GM19455 (cell line): ENCODE measurements at regions not wholly inside any gene's neighbourhood (a gene's known extent, or its start where the extent isn't known, plus 50 kb on each side); places are given as distances from the start of the nearest gene placed in this dataset.

ENCODE experiments used
- ATAC-seq: cut with Tn5 transposase; IDR thresholded peaks from one replicate; pipeline ENCODE4 v1.9.1; 2021; ENCODE audit not compliant: unreplicated experiment

- no peak for ATAC-seq
Measured at GRCh38 chr20:56867128-56867527, 238.0 kb downstream of the TFAP2C start.

GRCh38 chr20:56868746-56869145, 239.6 kb downstream of the TFAP2C start:
- no peak for ATAC-seq

- ATAC-seq: no peak
Measured at GRCh38 chr20:56870271-56870670, 241.2 kb downstream of the TFAP2C start.

- ATAC-seq: no peak
Measured at GRCh38 chr20:56871691-56872090, 242.6 kb downstream of the TFAP2C start.

- no peak for ATAC-seq
Measured at GRCh38 chr20:56872620-56873458, 243.7 kb downstream of the TFAP2C start.

- no peak for ATAC-seq
Measured at GRCh38 chr20:56873836-56874235, 244.7 kb downstream of the TFAP2C start.

GRCh38 chr20:56875052-56875659, 246.1 kb downstream of the TFAP2C start:
- ATAC-seq: no peak

GRCh38 chr20:56875803-56876202, 246.7 kb downstream of the TFAP2C start:
- ATAC-seq: no peak

- no peak for ATAC-seq
Measured at GRCh38 chr20:56885521-56885920, 256.4 kb downstream of the TFAP2C start.

GRCh38 chr20:56890011-56890410, 260.9 kb downstream of the TFAP2C start:
- no peak for ATAC-seq

GRCh38 chr20:56893226-56893917, 264.3 kb downstream of the TFAP2C start:
- ATAC-seq: no peak

GRCh38 chr20:56896447-56896846, 267.3 kb downstream of the TFAP2C start:
- ATAC-seq: no peak

GRCh38 chr20:56897318-56897957, 268.3 kb downstream of the TFAP2C start:
- no peak for ATAC-seq

- no peak for ATAC-seq
Measured at GRCh38 chr20:56897958-56898349, 268.8 kb downstream of the TFAP2C start.

- no peak for ATAC-seq
Measured at GRCh38 chr20:56899506-56899905, 270.4 kb downstream of the TFAP2C start.

- no peak for ATAC-seq
Measured at GRCh38 chr20:56900252-56900651, 271.1 kb downstream of the TFAP2C start.

- no peak for ATAC-seq
Measured at GRCh38 chr20:56903421-56903820, 274.3 kb downstream of the TFAP2C start.

GRCh38 chr20:56903858-56904257, 274.8 kb downstream of the TFAP2C start:
- no peak for ATAC-seq

- no peak for ATAC-seq
Measured at GRCh38 chr20:56909918-56910714, 281.0 kb downstream of the TFAP2C start.

GRCh38 chr20:56911946-56912345, 282.8 kb downstream of the TFAP2C start:
- no peak for ATAC-seq

GRCh38 chr20:56914532-56914931, 285.4 kb downstream of the TFAP2C start:
- ATAC-seq: no peak
